ENCODE measurements at regions not wholly inside any gene's neighbourhood (a gene's known extent, or its start where the extent isn't known, plus 50 kb on each side); places are given as distances from the start of the nearest gene placed in this dataset.
A peak's percentile ranks its signal among the peaks of the same experiment; 100 is the strongest.
"Not testable (repeated sequence)": the region's sequence is repeated elsewhere in the genome, so short reads cannot be mapped to it uniquely, and the experiment has no call there.

GRCh38 chr5:92206681-92207080, 823.6 kb upstream of the ARRDC3 start:
- peaks cover 3% of the 10 kb centered on the region; the same call in 1 of the 3 replicates for H3K36me3 Mint-ChIP-seq (ENCODE audit: low read depth)
- Histone ChIP-seq H3K9me2 (ENCODE audit: insufficient read depth) (peaks cover 2% of the 10 kb centered on the region; the same call in 1 of the 2 replicates), H3K27me3 (ENCODE audit: insufficient read depth) (no peaks in the 10 kb centered on the region), H3F3A (replicated peaks; ENCODE audit: low read depth) (no peaks in the 10 kb centered on the region), H3K4me1 (ENCODE audit: insufficient read depth) (no peaks in the 10 kb centered on the region), H3K4me2 (no peak overlapping the region), H4K20me1 (replicated peaks; ENCODE audit: insufficient read depth) (no peaks in the 10 kb centered on the region), H2AFZ (no peak overlapping the region), H3K36me3 (ENCODE audit: insufficient read depth) (0 out of 2 replicates have a peak, but pooled peaks cover 3% of the 10 kb centered on the region), H3K4me3 (no peak overlapping the region), H3K27ac (ENCODE audit: low read depth) (no peak overlapping the region), H3K79me2 (replicated peaks; ENCODE audit: insufficient read depth) (no peaks in the 10 kb centered on the region)
- no peaks in the 10 kb centered on the region for H3K4me1 Mint-ChIP-seq
- H3K9me3 Mint-ChIP-seq: no peaks in the 10 kb centered on the region
- no peak overlapping the region for H3K27ac Mint-ChIP-seq
- no peak for ATAC-seq
- H3K27me3 Mint-ChIP-seq (ENCODE audit: insufficient read depth, low read depth, poor library complexity): no peaks in the 10 kb centered on the region
- H3K4me3 Mint-ChIP-seq: no peak overlapping the region
- TF ChIP-seq CTCF (conservative IDR thresholded peaks at IDR 0.05; ENCODE audit: low read depth in 2 of 2) (no peak), NANOG (IDR thresholded peaks at IDR 0.05; ENCODE audit: borderline replicate concordance) (no peak), ZNF331 (CRISPR knock-in tag; IDR thresholded peaks at IDR 0.05; ENCODE audit: low read depth) (no peak), ZNF114 (CRISPR knock-in tag; IDR thresholded peaks at IDR 0.05) (no peak)
- DNase-seq (ENCODE audit: low spot score): no peak

- H3K4me1 ChIP-seq (ENCODE audit: insufficient read depth); H4K20me1 ChIP-seq (replicated peaks; ENCODE audit: insufficient read depth); H3K27me3 ChIP-seq (ENCODE audit: insufficient read depth); H3K9me3 Mint-ChIP-seq; H3K9me2 ChIP-seq (ENCODE audit: insufficient read depth); H3K4me1 Mint-ChIP-seq; H3K27me3 Mint-ChIP-seq (ENCODE audit: insufficient read depth, low read depth, poor library complexity); H3K79me2 ChIP-seq (replicated peaks; ENCODE audit: insufficient read depth); H3K36me3 ChIP-seq (ENCODE audit: insufficient read depth); ATAC-seq; H3K36me3 Mint-ChIP-seq (ENCODE audit: low read depth); DNase-seq (ENCODE audit: low spot score); H3F3A ChIP-seq (replicated peaks; ENCODE audit: low read depth): not testable (repeated sequence)
- peak overlapping the region; percentile 11 for H2AFZ ChIP-seq
- H3K4me3 Mint-ChIP-seq: peak overlapping the region; percentile 52; the same call in 2 of the 3 replicates
- H3K27ac Mint-ChIP-seq: peak overlapping the region; percentile 62; the same call in 1 of the 2 replicates
- H3K27ac ChIP-seq (ENCODE audit: low read depth): peak overlapping the region; percentile 30; the same call in 1 of the 2 replicates
- peak overlapping the region; percentile 69 for H3K4me2 ChIP-seq
- peak overlapping the region; percentile 46 for H3K4me3 ChIP-seq
These were observed 815.9 kb upstream of the ARRDC3 start for GRCh38 chr5:92199035-92199434.

- Mint-ChIP-seq H3K27ac (no peak overlapping the region), H3K4me1 (no peaks in the 10 kb centered on the region), H3K4me3 (no peak overlapping the region), H3K27me3 (ENCODE audit: insufficient read depth, low read depth, poor library complexity) (no peaks in the 10 kb centered on the region), H3K9me3 (no peaks in the 10 kb centered on the region), H3K36me3 (ENCODE audit: low read depth) (no peaks in the 10 kb centered on the region)
- Histone ChIP-seq H3K36me3 (ENCODE audit: insufficient read depth) (no peaks in the 10 kb centered on the region), H3K9me2 (ENCODE audit: insufficient read depth) (no peaks in the 10 kb centered on the region), H3K4me2 (no peak overlapping the region), H3K27ac (ENCODE audit: low read depth) (no peak overlapping the region), H3K4me3 (no peak overlapping the region), H4K20me1 (replicated peaks; ENCODE audit: insufficient read depth) (no peaks in the 10 kb centered on the region), H3K4me1 (ENCODE audit: insufficient read depth) (no peaks in the 10 kb centered on the region), H2AFZ (no peak overlapping the region), H3K27me3 (ENCODE audit: insufficient read depth) (no peaks in the 10 kb centered on the region), H3F3A (replicated peaks; ENCODE audit: low read depth) (no peaks in the 10 kb centered on the region), H3K79me2 (replicated peaks; ENCODE audit: insufficient read depth) (no peaks in the 10 kb centered on the region)
- DNase-seq (ENCODE audit: low spot score): no peak
- ATAC-seq: no peak
- TF ChIP-seq, protein P1, sequence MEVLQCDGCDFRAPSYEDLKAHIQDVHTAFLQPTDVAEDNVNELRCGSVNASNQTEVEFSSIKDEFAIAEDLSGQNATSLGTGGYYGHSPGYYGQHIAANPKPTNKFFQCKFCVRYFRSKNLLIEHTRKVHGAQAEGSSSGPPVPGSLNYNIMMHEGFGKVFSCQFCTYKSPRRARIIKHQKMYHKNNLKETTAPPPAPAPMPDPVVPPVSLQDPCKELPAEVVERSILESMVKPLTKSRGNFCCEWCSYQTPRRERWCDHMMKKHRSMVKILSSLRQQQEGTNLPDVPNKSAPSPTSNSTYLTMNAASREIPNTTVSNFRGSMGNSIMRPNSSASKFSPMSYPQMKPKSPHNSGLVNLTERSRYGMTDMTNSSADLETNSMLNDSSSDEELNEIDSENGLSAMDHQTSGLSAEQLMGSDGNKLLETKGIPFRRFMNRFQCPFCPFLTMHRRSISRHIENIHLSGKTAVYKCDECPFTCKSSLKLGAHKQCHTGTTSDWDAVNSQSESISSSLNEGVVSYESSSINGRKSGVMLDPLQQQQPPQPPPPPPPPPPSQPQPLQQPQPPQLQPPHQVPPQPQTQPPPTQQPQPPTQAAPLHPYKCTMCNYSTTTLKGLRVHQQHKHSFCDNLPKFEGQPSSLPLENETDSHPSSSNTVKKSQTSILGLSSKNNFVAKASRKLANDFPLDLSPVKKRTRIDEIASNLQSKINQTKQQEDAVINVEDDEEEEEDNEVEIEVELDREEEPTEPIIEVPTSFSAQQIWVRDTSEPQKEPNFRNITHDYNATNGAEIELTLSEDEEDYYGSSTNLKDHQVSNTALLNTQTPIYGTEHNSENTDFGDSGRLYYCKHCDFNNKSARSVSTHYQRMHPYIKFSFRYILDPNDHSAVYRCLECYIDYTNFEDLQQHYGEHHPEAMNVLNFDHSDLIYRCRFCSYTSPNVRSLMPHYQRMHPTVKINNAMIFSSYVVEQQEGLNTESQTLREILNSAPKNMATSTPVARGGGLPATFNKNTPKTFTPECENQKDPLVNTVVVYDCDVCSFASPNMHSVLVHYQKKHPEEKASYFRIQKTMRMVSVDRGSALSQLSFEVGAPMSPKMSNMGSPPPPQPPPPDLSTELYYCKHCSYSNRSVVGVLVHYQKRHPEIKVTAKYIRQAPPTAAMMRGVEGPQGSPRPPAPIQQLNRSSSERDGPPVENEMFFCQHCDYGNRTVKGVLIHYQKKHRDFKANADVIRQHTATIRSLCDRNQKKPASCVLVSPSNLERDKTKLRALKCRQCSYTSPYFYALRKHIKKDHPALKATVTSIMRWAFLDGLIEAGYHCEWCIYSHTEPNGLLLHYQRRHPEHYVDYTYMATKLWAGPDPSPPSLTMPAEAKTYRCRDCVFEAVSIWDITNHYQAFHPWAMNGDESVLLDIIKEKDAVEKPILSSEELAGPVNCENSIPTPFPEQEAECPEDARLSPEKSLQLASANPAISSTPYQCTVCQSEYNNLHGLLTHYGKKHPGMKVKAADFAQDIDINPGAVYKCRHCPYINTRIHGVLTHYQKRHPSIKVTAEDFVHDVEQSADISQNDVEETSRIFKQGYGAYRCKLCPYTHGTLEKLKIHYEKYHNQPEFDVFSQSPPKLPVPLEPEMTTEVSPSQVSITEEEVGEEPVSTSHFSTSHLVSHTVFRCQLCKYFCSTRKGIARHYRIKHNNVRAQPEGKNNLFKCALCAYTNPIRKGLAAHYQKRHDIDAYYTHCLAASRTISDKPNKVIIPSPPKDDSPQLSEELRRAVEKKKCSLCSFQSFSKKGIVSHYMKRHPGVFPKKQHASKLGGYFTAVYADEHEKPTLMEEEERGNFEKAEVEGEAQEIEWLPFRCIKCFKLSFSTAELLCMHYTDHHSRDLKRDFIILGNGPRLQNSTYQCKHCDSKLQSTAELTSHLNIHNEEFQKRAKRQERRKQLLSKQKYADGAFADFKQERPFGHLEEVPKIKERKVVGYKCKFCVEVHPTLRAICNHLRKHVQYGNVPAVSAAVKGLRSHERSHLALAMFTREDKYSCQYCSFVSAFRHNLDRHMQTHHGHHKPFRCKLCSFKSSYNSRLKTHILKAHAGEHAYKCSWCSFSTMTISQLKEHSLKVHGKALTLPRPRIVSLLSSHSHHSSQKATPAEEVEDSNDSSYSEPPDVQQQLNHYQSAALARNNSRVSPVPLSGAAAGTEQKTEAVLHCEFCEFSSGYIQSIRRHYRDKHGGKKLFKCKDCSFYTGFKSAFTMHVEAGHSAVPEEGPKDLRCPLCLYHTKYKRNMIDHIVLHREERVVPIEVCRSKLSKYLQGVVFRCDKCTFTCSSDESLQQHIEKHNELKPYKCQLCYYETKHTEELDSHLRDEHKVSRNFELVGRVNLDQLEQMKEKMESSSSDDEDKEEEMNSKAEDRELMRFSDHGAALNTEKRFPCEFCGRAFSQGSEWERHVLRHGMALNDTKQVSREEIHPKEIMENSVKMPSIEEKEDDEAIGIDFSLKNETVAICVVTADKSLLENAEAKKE (CRISPR knock-in tag; IDR thresholded peaks at IDR 0.05): no peak
- TF ChIP-seq, protein P2, sequence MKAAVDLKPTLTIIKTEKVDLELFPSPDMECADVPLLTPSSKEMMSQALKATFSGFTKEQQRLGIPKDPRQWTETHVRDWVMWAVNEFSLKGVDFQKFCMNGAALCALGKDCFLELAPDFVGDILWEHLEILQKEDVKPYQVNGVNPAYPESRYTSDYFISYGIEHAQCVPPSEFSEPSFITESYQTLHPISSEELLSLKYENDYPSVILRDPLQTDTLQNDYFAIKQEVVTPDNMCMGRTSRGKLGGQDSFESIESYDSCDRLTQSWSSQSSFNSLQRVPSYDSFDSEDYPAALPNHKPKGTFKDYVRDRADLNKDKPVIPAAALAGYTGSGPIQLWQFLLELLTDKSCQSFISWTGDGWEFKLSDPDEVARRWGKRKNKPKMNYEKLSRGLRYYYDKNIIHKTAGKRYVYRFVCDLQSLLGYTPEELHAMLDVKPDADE (IDR thresholded peaks at IDR 0.05): no peak
- TF ChIP-seq EZH2 (IDR thresholded peaks at IDR 0.05; ENCODE audit: low read depth, unreplicated experiment) (no peak), ZNF331 (CRISPR knock-in tag; IDR thresholded peaks at IDR 0.05; ENCODE audit: low read depth) (no peak), CREB1 (CRISPR knock-in tag; IDR thresholded peaks at IDR 0.05; ENCODE audit: low read depth) (no peak)
These were observed 798.5 kb upstream of the ARRDC3 start for GRCh38 chr5:92181656-92182055.

Measured in GM23338 (cell line).